ENCODE measurements at regions not wholly inside any gene's neighbourhood (a gene's known extent, or its start where the extent isn't known, plus 50 kb on each side); places are given as distances from the start of the nearest gene placed in this dataset.
"Not testable (repeated sequence)": the region's sequence is repeated elsewhere in the genome, so short reads cannot be mapped to it uniquely, and the experiment has no call there.

GRCh38 chr1:170457325-170458050, 74.5 kb upstream of the GORAB start:
- TF ChIP-seq EP300, CTCF, POLR2A (IDR thresholded peaks at IDR 0.05): not testable (repeated sequence)

Measured in tibial nerve (tissue), 4 donors.